Activated CD8-positive, alpha-beta memory T cell treated with anti-CD3 and anti-CD28 coated beads, Interleukin-2, amount 50 U/mL, for 24 hours (primary cell): ENCODE measurements at regions not wholly inside any gene's neighbourhood (a gene's known extent, or its start where the extent isn't known, plus 50 kb on each side); places are given as distances from the start of the nearest gene placed in this dataset.

Experiments
- DNase-seq: peaks from one replicate; pipeline ENCODE4 v3.0.0-alpha.2; 2020; ENCODE audit errors: extremely low read depth

DNA sequence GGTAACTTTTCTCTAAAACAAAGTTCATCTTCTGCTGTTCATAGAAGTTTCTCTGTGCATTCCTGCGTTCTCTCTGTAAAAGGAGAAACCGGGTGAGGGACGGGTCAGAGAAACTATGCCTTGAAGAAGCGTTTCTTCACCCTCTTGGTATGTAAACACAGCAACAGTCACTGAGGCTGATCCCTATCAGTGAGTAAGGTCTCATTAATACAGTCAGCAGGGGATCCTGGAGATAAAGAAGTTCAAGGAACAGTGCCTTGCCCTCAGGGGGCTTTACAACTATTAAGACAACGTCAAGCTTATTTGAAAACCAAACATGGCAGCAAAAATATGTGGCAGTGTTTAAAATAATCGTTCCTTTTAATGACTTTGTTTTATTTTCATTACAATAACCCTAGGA is 202.9 kb upstream of the IL12B start:
- no peak for DNase-seq

DNA sequence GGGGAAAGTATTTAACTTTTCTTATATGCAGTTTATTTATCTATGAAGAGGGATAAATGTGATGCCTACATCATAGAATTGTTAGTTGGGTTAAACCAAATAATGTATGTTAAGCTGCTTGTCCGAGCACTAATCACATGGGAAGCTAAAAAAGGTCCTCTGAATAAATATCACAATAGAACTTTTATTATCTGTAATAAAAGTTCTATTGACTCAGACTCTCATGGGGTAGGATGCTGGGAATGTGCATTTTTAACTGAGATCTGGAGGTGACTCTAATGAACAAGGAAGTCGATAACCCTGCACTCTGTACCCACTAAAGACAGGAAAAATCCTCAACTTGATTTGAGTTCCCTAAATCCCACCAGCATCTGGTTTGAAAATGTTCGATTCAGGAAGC is 205.9 kb upstream of the IL12B start:
- no peak for DNase-seq

DNA sequence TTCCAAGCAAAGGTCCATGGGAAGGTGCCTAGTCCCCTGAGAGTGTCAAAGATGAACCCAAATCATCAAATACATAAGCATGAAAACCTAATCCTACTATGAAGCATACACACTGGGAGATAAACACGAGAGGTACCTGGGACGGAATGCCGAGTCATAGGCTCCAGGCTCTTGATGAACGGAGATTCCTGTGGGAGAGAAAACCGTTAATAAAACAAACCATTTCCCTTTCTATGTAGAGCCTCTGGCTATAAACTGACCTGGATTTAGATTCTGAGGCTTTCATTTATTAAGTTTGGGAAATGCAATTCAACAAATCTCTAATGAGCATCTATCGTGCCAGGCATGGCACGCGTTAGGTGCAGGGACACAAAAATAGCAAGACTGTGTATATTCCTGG is 206.4 kb upstream of the IL12B start:
- DNase-seq: no peak

- DNase-seq: no peak
Observed at GRCh38 chr5:159539678-159540077, 209.4 kb upstream of the IL12B start.

DNA sequence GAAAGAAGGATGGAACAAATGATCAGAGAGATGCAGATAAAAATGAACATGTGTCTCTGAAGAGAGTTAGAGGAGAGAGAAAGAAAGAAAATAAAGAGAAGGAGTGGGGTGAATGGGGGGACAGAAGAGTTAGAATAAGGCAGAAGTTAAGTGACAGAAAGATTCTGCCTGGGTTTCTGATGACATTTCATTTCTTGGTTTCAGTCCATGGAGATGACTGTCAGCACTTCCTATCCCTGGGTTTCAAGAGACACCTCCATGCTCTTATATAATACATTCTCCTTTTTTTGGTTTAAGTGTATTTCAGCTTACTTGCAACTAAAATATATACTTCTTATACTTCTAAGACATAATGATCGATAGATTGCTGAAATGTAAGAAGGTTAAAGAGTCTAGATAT is 213.0 kb upstream of the IL12B start:
- no peak for DNase-seq

GRCh38 chr5:159545156-159545555 is 214.9 kb upstream of the IL12B start:
- DNase-seq: no peak

- DNase-seq: no peak
Observed at GRCh38 chr5:159547466-159548195, 217.3 kb upstream of the IL12B start.

DNA sequence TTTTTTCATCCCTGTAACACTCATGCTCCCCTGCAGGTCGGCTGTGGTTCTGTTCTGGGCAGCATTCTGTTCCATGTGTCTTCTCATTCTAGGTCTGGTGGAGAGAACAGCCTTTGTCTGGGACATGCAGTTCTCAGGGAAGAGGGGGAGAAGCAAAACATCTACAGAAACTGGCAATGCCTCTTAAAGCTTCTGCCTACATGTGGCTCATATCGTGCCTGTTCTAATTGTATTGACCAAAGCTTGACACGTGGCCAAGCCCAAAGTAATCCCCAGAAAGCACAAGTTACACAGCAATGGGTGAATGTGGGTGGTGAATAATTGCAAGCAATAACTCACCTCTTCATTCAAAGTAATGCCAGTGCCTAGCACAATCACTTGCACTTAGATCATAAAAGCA is 218.2 kb upstream of the IL12B start:
- DNase-seq: no peak

- DNase-seq: no peak
Observed at GRCh38 chr5:159549046-159549445, 218.8 kb upstream of the IL12B start.

GRCh38 chr5:159550951-159551350 is 220.7 kb upstream of the IL12B start:
- DNase-seq: no peak

DNA sequence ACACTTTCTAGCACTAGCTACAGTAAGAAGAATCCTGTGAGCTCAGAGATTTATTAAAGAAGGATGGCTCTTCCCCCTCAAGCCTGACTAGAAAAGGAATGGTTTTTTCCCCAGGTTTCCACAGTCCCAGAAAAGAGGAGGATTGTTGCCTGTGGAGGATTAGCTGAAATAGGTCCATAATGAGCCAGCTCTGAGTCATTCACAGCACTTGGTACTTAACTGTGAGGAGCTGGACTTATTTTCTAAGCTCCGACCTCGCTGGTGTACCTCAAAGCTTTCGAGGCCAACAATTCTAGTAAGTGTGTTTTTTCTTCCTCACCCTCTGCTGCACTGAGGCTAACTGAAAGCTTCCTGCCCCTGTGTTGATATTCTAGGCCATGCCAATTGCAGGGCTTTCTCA is 222.5 kb upstream of the IL12B start:
- DNase-seq: no peak

- no peak for DNase-seq
Observed at GRCh38 chr5:159553792-159554191, 223.5 kb upstream of the IL12B start.

- no peak for DNase-seq
Observed at GRCh38 chr5:159555084-159555483, 224.8 kb upstream of the IL12B start.

DNA sequence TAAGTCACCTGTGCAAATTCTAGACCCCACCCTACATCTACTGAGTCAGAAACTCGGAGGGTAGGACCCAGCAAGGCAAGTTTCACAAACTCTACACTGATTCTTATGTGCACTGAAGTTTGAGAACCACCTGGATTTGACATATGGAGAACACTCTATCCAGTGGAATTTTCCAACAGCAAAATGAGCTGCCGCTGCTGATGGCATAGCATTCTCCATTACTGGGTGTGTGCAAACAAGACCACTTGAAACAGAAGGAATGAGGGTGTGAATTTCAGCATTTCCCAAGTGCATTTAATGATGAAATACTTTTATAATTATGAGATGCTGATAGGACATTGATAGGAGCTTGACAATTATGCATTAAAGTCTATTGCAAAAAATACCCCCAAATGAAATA is 229.1 kb upstream of the IL12B start:
- no peak for DNase-seq

- DNase-seq: no peak
Observed at GRCh38 chr5:159560088-159560487, 229.8 kb upstream of the IL12B start.

DNA sequence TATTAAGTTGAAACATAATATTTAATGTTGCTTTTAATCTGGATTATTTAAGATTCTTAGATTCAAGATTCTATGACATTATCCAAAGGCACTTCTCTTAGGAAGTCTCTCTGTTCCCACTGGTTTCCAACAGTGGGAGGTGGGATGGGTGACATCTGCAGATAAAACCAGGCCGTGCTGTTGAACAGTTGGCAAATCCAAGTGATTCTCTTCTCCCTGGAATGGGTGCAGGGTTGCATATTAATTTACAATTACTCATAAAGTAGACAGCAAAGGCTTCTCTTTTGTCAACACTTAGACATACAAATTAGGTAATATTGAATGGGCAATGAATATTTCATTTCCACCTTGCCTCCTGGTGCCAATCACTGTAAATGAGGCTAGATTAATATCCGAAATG is 233.7 kb upstream of the IL12B start:
- DNase-seq: no peak

DNA sequence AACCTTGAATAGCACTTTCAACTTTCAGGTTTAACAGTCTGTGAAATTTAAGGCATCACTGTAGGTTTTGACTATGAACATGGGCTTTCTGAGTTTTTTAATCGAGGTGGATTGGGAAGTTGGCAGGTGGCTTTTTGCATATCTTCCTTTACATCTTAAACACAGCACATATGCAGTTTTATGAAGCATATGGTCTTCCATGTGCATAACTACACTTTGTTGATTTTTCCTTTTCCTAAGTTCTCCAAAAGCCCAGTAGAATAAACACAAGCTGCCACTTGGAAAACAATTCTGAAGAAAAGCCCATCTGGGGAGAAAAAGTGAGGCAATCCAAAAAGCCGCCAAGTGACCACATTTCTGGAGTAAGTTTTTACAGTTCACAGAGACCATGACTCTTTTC is 236.5 kb upstream of the IL12B start:
- no peak for DNase-seq

GRCh38 chr5:159567461-159567860 is 237.2 kb upstream of the IL12B start:
- no peak for DNase-seq

DNA sequence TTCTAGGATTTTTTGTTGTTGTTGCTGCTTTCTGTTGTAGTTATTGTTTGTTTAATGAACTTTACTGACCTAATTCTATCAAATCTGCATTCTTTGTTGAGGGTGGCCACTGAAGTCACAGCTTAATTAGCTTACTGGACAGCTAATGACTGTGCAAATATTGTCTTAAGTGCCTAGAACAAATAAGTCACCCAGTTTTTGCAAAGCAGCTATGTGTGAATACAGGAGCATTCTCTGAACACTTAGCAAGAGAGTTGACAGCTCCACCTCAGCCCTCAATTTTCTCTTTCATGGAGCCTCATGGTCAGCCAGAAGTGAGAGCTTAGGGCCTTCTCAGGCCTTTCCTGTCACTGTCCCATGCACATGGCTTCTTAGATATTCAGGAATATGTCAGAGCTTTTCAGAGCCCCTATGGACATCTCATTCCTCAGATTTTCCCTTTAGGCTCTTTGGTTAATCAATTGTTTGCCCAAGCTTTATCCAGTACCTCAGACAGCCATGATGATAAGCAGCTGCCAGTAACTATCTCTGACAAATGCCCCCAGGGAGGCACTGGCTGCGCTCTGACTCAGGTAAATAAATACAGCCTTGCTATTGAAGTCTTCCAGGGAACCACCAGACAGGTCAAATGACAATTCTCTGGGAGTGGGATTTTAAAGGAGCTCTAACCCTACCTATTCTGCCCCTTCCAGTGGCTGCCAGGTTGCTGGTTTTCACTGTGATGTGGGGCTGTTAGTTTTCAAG is 241.4 kb upstream of the IL12B start:
- DNase-seq: no peak

DNA sequence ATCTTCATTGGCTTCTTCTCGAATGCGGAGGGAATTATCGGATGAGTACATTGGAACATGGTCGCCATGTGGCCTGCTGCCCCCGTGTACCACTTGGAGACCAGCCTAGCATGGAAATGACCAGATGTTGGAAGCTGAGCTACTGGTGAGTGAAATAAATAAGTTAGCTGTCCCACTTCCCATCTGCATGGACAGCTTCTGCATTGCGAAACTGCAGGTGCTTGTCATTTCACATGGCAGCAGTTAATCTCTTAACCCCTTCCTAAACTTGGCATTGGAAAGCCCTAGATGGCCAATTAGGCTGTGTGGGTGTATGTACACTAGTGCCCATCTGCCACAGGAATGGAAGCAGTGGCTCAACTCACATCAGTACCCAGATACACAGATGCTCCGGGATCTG is 246.6 kb upstream of the IL12B start:
- DNase-seq: no peak

DNA sequence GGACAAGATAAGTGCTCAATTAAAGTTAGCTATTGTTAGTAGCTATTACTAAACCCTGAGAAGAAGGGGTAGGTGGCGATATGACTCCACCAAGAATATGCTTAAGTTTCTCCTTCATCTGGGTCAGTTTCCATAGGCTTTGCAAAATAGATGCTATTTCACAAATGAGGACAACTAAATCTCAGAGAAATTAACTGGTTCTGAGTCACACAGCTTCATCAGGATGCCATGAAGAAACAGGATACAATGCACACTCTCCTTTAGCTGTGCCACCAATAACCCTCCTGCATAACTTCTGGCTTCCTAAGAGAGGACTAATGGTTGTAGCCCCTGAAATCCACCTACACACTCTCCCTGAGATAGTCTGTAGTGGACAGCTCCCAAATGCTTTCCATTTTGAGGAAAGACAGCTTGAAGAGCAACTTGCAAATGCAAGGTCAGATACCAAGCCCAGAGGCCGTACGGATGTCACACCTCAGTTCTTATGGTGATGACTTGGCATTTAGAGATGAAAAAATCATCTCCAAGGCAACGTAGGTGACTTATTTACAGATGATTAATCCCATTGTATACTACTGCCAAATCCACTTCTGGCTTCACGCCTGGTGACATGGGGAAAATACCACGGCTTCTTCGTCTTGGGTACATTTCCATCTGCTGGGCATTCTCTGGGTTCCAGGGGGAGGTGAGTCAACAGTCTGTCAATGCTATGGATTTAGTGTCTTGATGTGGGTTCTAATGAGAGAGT is 251.4 kb upstream of the IL12B start:
- DNase-seq: no peak

DNA sequence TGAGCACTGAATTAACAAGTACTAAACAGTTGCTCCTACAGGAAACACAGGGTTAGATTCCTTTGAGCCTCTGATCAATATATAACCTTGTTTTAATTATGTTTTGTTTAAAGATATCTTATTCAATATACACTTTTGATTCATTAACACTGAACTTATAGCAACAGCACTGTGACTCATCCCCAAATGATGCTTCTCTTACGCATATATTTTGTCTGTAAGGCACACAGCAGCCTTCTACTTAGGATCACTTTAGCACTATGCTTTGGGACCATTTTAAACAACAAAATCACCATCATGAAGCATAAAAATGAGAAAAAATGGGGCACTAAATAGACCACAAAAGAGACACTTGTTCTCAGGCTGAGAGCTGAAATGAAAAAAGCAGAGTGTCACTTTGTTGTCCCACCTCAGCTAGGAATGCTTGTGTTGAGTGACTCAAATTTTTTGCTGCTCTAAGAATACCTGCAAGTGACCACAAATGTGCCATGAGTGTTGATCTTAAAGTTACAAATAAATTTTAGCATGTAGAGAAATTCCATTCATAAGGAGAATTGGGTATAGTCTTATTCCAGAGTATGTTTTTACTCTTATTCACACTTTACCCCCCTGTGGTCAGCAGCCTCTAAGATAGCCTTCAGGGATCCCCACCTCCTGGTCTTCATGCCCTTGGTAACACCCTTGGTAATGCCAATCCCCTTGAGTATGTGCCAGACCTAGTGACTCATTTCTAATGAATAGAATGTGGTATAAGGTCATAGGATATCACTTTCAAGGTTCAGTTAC is 252.7 kb upstream of the IL12B start:
- no peak for DNase-seq
